ENCODE measurements at regions not wholly inside any gene's neighbourhood (a gene's known extent, or its start where the extent isn't known, plus 50 kb on each side); places are given as distances from the start of the nearest gene placed in this dataset.
A peak's percentile ranks its signal among the peaks of the same experiment; 100 is the strongest.
"Not testable (repeated sequence)": the region's sequence is repeated elsewhere in the genome, so short reads cannot be mapped to it uniquely, and the experiment has no call there.

DNA sequence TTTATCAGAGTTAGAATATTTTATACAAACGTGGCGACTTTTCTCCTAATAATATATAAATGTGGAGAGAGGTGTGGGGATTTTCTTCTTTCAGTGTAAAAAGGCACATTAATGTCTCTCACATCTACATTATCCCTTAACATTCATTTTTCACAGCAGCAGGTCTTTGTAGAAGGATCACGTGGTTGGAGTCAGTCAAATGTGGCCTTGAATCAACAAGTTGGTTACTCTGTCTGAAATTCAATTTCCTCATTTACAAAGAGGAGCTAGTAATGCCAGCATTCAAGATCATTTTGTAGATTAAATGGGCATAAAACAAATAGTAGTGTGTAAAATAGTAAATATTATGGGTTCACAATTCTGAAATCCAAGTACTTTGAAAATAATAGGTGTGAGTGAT lies 183.1 kb upstream of the SEMA3E start:
- no peak for DNase-seq (ENCODE audit: insufficient read length, low spot score)
- FAIRE-seq: no peak

DNA sequence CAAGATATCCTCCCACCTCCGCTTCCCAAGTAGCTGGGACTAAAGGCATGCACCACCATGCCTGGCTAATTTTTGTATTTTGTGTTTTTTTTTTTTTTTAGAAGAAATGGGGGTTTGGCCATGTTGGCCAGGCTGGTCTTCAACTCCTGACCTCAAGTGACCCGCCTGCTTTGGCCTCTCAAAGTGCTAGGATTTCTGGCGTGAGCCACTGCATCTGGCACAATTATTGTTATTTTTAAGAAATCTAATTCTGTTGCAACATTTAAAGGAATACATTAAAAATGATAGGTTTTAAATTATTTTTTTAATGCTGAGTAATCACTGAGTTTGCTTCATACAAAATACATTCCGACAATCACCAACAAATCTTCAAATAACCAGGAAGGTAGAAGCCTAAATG lies 178.1 kb upstream of the SEMA3E start:
- no peak for FAIRE-seq
- no peak for DNase-seq (ENCODE audit: insufficient read length, low spot score)

DNA sequence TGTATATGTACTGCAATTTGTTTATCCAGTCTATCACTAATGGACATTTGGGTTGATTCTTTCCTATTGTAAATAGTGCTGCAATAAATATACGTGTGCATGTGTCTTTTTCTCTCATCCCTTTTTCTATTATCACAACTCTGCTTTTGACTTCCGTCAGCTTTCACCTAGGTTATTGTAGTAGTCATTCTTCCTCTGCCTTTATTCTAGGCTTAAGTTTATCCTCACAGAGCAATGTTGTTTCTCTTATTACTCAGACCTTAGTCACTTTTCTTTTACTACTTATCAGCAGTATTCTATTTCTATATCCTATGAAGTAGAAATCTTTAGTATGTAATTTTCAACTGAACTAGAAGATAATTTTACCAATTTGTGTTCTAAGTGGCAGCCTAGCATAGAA lies 175.3 kb upstream of the SEMA3E start:
- DNase-seq (ENCODE audit: insufficient read length, low spot score): no peak
- FAIRE-seq: no peak

DNA sequence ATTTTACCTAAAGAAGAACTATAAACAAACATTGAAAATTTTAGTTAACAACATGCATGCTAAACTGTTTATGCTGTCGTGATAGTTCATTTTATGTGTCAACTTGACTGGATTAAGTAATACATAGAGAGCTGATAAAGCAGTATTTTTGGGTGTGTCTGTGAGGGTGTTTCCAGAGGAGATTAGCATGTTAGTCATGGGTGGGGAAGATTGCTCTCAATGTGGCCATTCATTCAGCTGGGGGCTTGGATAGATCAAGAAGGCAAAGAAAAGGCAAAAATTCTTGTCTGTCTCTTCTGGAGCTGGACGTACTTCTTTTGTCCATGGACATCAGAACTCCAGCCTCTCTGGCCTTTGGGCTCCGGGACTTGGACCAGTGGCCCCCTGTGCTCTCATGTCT lies 172.9 kb upstream of the SEMA3E start:
- no peak for FAIRE-seq
- DNase-seq (ENCODE audit: insufficient read length, low spot score): no peak

DNA sequence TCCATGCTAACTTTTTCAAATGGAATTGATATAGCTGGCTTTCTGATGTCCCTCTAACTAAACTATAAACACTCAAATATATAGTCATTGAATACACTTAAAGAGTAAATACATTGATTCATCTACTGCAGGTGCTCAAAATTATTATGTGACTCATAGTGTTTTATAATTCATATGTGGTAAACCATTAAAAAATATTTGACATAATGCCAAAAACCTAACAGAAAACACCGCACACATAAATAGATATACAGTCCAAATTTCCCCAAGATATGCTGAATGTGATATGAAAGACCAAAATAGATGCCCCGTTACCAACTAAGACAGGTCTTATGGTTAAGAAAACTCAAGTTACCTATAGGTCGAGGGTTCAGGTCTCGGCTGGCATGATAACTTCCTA lies 171.7 kb upstream of the SEMA3E start:
- no peak for FAIRE-seq
- DNase-seq (ENCODE audit: insufficient read length, low spot score): no peak

DNA sequence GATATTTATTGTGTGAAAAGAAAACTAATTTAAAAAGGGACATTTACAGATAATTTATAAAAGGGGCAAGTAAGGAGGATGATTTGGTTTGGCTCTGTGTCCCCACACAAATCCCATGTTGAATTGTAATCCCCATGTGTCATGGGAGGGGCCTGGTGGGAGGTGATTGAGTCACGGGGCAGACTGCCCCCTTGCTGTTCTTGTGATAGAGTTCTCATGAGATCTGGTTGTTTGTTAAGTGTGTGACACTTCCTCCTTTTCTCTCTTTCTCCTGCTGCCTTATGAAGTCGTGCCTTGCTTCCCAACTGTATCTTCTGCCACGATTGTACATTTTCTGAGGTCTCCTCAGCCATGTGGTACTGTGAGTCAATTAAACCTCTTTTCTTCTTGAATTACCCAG lies 171.0 kb upstream of the SEMA3E start:
- FAIRE-seq: no peak

DNA sequence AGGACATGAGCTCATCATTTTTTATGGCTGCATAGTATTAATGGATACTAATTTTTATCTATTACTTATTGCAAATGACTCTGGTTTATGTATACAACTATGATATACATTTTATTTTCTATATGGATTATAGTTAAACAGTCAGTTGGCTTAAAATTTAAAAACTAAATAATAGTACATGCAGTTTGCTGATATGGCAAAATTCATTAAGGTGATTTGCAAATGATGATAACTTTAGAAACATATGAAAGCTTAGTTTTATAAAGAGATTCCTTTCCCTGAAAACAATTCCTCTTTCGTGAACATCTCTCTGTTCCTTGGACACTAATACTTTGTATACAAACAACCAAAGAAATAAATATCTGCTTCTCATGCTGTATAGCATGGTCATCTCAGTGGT lies 165.5 kb upstream of the SEMA3E start:
- FAIRE-seq (no peak), DNase-seq (ENCODE audit: insufficient read length, low spot score) (no peak)

More for the DNA sequence above, 171.0 kb upstream of the SEMA3E start:
- DNase-seq (ENCODE audit: insufficient read length, low spot score): no peak

DNA sequence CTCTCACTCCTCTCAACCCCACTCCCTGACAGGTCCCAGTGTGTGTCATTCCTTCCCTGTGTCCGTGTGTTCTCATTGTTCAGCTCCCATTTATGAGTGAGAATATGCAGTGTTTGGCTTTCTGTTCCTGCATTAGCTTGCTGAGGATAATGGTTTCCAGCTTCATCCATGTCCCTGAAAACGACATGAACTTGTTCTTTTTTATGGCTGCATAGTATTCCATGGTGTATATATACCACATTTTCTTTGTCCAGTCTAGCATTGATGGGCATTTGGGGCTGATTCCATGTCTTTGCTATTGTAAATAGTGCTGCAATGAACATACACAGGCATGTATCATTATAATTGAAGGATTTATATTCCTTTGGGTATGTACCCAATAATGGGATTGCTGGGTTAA lies 163.6 kb upstream of the SEMA3E start:
- not testable (repeated sequence) for DNase-seq (ENCODE audit: insufficient read length, low spot score); FAIRE-seq

DNA sequence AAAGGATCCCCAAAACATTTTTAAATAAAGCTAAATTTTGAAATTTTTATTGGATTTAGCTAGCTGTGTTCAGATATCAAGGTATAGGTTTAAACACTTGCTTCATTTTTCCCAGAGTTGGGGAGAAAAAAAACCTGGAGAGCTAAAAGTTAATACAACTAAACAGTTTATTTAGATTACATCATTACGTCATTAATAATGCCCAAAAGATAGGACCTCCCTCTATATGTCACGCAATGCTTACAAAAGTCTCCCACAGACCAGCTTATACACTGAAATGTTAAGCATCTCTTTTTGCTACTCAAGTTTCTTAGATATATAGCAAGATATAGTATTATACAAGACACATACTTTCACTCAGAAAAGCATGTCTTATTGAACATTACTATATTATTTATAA lies 160.0 kb upstream of the SEMA3E start:
- DNase-seq (ENCODE audit: insufficient read length, low spot score) (no peak), FAIRE-seq (no peak)

DNA sequence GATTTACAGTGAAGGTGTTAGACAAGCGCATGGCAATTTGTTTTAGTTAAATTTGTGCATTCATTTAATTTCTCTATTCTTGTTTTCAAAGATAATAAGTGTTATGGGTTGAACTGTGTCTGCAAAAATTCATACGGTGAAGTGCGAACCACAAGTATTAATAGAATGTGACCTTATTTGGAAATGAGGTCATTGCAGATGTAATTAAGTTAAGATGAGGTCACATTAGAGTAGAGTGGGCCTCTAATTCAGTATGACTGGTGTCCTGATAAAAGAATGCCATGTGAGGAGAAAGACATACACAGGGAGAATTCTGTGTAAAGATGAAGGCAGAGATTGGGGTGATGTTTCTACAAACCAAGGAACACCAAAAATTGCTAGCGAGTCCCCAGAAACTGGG lies 158.8 kb upstream of the SEMA3E start:
- DNase-seq (ENCODE audit: insufficient read length, low spot score): no peak
- FAIRE-seq: no peak

DNA sequence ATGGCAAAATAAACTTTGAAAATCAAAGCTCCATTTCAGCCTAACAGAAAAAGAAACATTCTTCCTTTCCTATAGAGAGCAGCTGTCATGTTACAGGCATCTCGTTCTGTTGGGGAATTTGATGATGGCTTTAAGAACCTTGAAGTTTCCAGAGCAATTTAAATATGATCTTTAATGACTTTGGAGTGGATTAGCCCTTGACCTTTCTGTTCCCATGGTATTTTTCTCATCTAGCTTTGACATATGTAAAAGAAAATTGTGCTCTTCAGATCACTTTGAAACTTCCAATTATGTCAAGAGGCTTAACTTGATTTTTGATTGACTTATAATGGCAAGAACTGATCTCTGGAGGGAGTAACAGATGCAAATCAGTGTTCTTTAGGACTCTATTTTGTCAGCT lies 157.6 kb upstream of the SEMA3E start:
- no peak for FAIRE-seq
- no peak for DNase-seq (ENCODE audit: insufficient read length, low spot score)

DNA sequence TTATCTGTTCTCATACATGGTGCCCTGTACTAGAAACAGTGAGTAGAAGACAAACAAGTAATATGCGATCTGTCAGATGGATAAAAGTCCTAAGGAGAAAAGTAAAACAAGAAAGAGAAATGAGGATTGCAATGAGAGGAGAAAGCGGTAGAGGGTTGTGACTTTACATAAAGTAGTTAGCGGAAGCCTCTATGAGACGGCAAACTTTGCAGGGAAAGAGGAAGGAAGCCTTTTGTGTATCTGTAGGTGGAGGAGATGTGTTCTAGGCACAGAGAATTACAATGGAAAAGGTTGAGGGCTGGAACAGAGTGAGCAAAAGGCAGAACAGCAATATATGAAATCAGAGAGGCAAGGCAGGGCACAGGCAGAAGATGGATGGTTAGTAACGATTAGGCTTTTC lies 150.4 kb upstream of the SEMA3E start:
- no peak for DNase-seq (ENCODE audit: insufficient read length, low spot score)
- no peak for FAIRE-seq

DNA sequence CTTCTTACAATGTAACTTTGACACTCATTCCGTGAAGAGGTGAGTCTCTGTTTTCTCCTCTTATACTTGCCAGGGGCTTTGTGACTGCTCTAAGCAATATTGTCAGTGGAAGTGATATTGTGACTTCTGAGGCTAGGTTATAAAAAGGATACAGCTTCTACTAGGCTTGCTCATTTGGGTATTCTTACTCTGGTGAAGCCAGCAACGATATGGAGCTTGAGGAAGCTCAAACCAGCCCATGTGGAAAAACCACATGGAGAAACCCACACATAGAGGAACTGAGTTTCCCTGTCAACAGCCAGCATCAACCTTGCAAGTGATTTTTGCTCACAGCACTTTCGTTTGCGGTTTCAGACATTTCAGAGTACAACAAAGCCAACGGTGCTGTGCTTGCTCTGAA lies 149.6 kb upstream of the SEMA3E start:
- DNase-seq (ENCODE audit: insufficient read length, low spot score) (no peak), FAIRE-seq (no peak)

DNA sequence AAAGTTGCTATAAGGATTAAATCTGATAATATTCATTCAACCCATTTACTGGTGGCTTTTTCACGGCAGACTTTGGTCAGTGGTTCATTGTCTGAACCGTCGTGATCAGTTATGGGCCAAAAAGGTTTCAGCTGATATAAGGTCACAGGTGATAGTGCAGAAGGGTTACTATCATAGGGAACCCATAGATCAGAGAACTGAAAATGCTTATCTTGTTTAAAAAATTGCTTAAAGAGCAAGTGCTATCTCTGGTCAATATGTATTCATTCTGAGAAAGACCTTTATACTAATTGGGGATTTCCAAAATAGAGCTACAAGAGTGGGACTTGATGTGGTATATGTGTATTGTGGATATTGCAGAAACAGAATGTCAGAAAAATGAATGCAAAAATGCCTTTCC lies 147.8 kb upstream of the SEMA3E start:
- no peak for FAIRE-seq

DNA sequence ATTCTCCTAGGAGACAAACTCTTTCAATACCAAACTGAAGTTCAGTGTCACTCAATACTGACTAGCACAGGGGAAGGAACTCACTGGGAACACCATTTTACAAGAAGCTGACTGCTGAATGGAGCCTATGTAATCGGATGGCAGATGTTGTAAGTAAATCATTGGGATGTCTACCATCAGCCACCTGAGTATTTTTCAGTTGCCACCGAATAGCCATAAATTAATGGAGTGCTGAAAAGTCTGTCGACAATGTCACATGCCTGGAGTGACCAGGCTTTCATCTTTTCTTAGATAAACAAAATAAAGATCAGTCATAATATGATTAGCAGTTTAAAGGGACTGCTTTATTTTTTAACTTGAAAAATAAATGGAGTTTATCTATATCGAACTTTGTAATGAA lies 145.9 kb upstream of the SEMA3E start:
- FAIRE-seq (no peak), DNase-seq (ENCODE audit: insufficient read length, low spot score) (no peak)

More for the DNA sequence above, 147.8 kb upstream of the SEMA3E start:
- no peak for DNase-seq (ENCODE audit: insufficient read length, low spot score)

DNA sequence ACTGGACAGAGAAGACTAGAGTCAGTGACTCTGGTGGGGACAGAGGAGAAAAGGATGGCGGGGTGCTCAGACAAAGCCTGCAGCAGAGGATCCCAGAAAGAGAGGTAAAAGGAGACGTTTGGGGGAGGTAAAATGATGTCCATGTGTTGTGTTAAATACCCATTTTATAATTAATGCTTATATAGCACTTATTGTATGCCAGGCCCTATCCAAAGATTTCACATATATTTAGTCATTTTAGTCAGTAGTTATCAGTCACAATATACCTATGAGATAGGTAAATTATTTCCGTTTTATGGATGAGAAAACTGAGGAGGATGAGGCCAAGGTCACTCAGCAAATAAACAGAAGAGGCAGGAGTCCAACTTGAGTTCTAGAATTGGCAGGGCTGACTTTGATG lies 144.6 kb upstream of the SEMA3E start:
- DNase-seq (ENCODE audit: insufficient read length, low spot score) (no peak), FAIRE-seq (no peak)

DNA sequence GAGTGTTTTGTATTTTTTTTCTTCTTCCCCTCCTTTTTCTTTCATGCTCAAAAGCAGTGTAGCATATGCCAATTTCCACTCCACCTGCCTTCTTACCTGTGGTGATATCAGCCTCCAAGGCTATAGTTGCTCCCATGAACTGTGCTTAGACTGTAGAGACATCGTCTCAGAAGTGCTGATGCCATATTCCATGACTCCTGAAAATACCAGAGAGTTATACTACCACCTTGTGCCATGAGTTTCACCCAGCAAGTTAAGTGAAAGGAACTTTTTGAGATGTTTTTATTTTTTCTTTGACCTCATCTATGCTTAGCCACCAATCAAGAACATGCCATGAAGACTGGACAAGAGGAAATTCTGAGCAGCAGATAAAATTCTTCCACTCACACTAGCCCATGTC lies 142.8 kb upstream of the SEMA3E start:
- DNase-seq (ENCODE audit: insufficient read length, low spot score): no peak
- no peak for FAIRE-seq

DNA sequence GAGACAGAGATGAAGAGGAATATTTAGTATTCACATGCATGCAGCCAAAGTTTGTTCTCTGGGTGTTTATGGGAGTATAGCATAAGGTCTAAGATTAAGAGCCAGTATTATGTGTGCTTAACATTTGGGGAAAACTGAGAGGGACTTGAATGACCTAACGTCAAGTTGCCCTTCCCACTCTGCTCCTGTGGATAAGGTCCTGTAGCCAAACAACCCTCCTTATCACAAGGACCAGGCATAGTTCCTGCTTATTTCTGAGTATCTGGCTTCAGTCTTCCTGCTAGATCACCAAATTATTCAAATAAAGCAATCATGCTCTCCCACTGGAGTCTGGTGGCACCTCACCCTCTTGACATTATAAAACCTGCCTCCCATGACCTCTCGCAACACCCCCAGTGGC lies 137.9 kb upstream of the SEMA3E start:
- FAIRE-seq: no peak
- no peak for DNase-seq (ENCODE audit: insufficient read length, low spot score)

DNA sequence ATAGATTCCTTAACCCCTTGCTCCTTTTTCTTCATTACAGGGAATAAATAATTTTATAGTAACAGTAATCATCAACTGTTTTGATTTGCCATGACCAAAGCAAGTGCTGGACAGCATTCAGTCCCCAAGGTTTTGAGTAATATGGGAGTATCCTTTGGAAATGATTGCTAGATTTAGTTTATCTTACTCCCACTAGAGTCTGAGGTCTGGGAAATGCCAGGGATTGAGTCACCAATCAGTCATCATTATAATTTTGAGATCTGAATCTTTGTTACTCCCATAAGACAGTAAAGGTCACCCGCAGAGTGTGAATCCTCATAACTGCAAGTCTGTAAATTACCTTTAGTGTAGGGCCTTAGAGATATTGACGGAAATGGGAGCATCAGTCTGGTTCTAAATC lies 133.7 kb upstream of the SEMA3E start:
- DNase-seq (ENCODE audit: insufficient read length, low spot score) (peak; percentile 10), FAIRE-seq (no peak)

DNA sequence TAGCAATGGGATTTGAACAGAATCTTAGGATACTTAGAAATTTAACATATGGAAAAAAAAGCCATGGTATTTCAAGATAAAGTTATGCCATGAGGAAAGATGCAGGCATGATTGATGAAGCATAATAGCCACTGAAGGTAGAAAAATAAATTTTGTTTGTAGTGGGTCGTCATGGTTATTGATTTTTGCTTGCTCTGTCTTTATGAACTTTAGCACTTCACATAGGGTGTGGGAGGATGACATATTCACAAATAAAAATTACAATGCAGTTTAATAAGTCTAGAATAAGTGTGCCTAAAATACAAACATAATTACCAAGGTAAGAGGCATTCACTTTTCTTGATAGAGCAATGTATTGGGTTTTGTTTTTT lies 129.1 kb upstream of the SEMA3E start:
- no peak for FAIRE-seq
- DNase-seq (ENCODE audit: insufficient read length, low spot score): no peak

DNA sequence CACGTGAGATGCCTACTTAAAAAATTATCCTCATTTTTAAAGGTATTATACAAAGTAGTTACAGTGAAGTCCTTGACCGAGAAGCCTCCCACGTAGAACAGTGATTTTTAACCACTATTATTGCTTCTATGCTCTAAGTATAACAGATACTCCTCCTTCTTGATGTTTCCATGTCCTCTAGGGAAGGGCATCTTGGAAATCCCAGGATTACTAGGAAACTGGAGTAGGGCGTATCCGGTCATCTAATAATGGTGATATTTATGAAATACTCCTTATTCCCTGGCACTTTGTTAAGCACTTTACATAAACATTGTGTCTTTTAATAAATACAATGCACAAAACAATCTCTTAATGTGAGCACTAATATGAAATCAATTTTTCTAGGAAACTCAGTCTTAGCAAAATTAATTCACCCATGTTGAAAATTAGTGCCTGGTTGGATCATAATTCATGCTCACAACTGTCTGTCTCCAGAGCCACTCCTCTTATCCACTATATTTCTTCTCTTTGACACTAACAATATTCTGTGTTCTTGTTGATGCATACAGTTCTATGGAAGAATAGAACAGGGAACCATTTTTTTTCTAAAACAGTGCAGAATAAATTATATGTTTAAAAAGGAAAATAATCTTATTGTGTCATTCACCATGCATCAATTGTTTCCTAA lies 128.6 kb upstream of the SEMA3E start:
- FAIRE-seq (no peak), DNase-seq (ENCODE audit: insufficient read length, low spot score) (no peak)

DNA sequence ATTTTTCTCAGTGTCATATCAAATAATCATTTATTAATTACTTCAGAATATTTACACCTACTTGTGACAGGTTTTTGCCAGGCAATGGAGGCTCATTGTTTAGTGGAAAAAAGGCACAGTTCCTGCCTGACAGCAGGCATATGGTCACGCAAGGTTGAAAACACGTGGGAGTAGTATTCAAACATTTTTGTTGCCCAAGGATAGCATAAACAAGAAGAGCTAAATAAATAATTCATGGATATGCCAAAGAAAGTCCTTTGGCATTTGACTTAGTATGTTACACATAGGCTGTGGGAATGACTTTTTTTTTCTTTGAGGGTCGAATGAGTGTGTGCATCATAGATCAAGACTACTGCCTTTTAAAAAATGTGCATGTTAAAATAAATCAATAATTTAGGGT lies 120.5 kb upstream of the SEMA3E start:
- DNase-seq (ENCODE audit: insufficient read length, low spot score) (no peak), FAIRE-seq (no peak)

DNA sequence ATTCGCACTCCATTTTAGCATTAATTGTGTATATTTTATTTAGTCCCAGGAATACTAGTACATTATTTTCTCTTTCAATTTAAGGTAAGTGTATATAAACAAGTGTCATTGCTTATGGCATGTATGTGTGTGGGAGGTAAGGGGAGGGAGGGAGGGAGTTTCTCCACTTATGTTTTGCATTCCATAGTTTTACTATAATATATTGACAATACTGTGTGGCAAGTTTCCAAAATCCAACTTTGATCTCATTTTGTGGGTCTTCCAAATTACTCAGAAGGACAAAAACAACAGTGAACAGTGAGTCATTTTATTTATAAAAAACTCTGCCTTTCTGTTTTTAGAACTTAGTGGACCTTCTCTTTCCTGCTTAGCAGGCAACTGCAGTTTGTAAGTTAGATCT lies 102.3 kb upstream of the SEMA3E start:
- DNase-seq (ENCODE audit: insufficient read length, low spot score): peak; percentile 0
- FAIRE-seq: no peak
